GM21825 (cell line): ENCODE measurements at regions not wholly inside any gene's neighbourhood (a gene's known extent, or its start where the extent isn't known, plus 50 kb on each side); places are given as distances from the start of the nearest gene placed in this dataset.
"Not testable (repeated sequence)": the region's sequence is repeated elsewhere in the genome, so short reads cannot be mapped to it uniquely, and the experiment has no call there.

ENCODE experiments used
- ATAC-seq: cut with Tn5 transposase; IDR thresholded peaks from one replicate; pipeline ENCODE4 v1.9.1; 2021; ENCODE audit warnings: mild to moderate bottlenecking, moderate library complexity; ENCODE audit not compliant: unreplicated experiment

GRCh38 chr1:30517241-30517640, 206.1 kb downstream of the MATN1 start:
- not testable (repeated sequence) for ATAC-seq

- ATAC-seq: no peak
Measured at GRCh38 chr1:30516485-30516858, 206.9 kb downstream of the MATN1 start.

- no peak for ATAC-seq
Measured at GRCh38 chr1:30515755-30516484, 207.5 kb downstream of the MATN1 start.

- no peak for ATAC-seq
Measured at GRCh38 chr1:30514945-30515344, 208.4 kb downstream of the MATN1 start.

GRCh38 chr1:30514137-30514654, 209.2 kb downstream of the MATN1 start:
- ATAC-seq: no peak

GRCh38 chr1:30513396-30514136, 209.8 kb downstream of the MATN1 start:
- ATAC-seq: no peak

GRCh38 chr1:30512914-30513265, 210.5 kb downstream of the MATN1 start:
- ATAC-seq: no peak

- ATAC-seq: no peak
Measured at GRCh38 chr1:30511991-30512913, 211.1 kb downstream of the MATN1 start.

GRCh38 chr1:30511563-30511962, 211.8 kb downstream of the MATN1 start:
- ATAC-seq: no peak

- no peak for ATAC-seq
Measured at GRCh38 chr1:30511106-30511505, 212.3 kb downstream of the MATN1 start.

- no peak for ATAC-seq
Measured at GRCh38 chr1:30509670-30510069, 213.7 kb downstream of the MATN1 start.

- ATAC-seq: no peak
Measured at GRCh38 chr1:30508611-30509010, 214.8 kb downstream of the MATN1 start.

- ATAC-seq: no peak
Measured at GRCh38 chr1:30508175-30508448, 215.3 kb downstream of the MATN1 start.

- no peak for ATAC-seq
Measured at GRCh38 chr1:30507401-30508174, 215.8 kb downstream of the MATN1 start.

GRCh38 chr1:30507016-30507312, 216.4 kb downstream of the MATN1 start:
- ATAC-seq: no peak

- ATAC-seq: no peak
Measured at GRCh38 chr1:30506291-30507015, 216.9 kb downstream of the MATN1 start.

GRCh38 chr1:30505853-30506252, 217.5 kb downstream of the MATN1 start:
- no peak for ATAC-seq

GRCh38 chr1:30492451-30492850, 230.9 kb downstream of the MATN1 start:
- no peak for ATAC-seq

GRCh38 chr1:30491831-30492230, 231.6 kb downstream of the MATN1 start:
- ATAC-seq: no peak

GRCh38 chr1:30490554-30491053, 232.8 kb downstream of the MATN1 start:
- ATAC-seq: no peak
